Choroid plexus epithelial cell (primary cell): ENCODE measurements at regions not wholly inside any gene's neighbourhood (a gene's known extent, or its start where the extent isn't known, plus 50 kb on each side); places are given as distances from the start of the nearest gene placed in this dataset.

Experiments used
- DNase-seq: peaks from one replicate; pipeline ENCODE4 v3.0.0-alpha.2; 2010; ENCODE audit warnings: low read depth
- H3K4me3 ChIP-seq: 2 replicates; pipeline ENCODE4 v1.5.1; 2011; ENCODE audit warnings: low read depth, mild to moderate bottlenecking, control low read depth, low read length, moderate library complexity
- CTCF ChIP-seq: conservative IDR thresholded peaks from 2 replicates; pipeline ENCODE4 v1.5.1; 2011; ENCODE audit warnings: low read depth, mild to moderate bottlenecking, control low read depth, inconsistent platforms, low read length, moderate library complexity

- no peak overlapping the region for H3K4me3 ChIP-seq
- no peak for TF ChIP-seq CTCF
- no peak for DNase-seq
Observed at GRCh38 chr14:66388516-66388915, 97.7 kb upstream of the CCDC196 start.

- TF ChIP-seq CTCF, result no peak
- DNase-seq, result no peak
- no peak overlapping the region for H3K4me3 ChIP-seq
Observed at GRCh38 chr14:66389481-66389880, 96.7 kb upstream of the CCDC196 start.

GRCh38 chr14:66395300-66395699 is 90.9 kb upstream of the CCDC196 start:
- DNase-seq, result no peak
- TF ChIP-seq CTCF, result no peak
- H3K4me3 ChIP-seq, result no peak overlapping the region

- no peak for TF ChIP-seq CTCF
- DNase-seq, result no peak
- no peak overlapping the region for H3K4me3 ChIP-seq
Observed at GRCh38 chr14:66396164-66396563, 90.0 kb upstream of the CCDC196 start.

GRCh38 chr14:66398437-66398836 is 87.7 kb upstream of the CCDC196 start:
- TF ChIP-seq CTCF, result no peak
- DNase-seq, result no peak
- H3K4me3 ChIP-seq, result no peak overlapping the region

- peak; percentile 60 for TF ChIP-seq CTCF
- H3K4me3 ChIP-seq, result no peak overlapping the region
- peak; percentile 18 for DNase-seq
Observed at GRCh38 chr14:66401449-66402095, 84.6 kb upstream of the CCDC196 start.

- peak; percentile 62 for DNase-seq
- no peak overlapping the region for H3K4me3 ChIP-seq
- TF ChIP-seq CTCF, result peak; percentile 56
Observed at GRCh38 chr14:66403183-66403582, 83.0 kb upstream of the CCDC196 start.
